ENCODE measurements at regions not wholly inside any gene's neighbourhood (a gene's known extent, or its start where the extent isn't known, plus 50 kb on each side); places are given as distances from the start of the nearest gene placed in this dataset.

DNA sequence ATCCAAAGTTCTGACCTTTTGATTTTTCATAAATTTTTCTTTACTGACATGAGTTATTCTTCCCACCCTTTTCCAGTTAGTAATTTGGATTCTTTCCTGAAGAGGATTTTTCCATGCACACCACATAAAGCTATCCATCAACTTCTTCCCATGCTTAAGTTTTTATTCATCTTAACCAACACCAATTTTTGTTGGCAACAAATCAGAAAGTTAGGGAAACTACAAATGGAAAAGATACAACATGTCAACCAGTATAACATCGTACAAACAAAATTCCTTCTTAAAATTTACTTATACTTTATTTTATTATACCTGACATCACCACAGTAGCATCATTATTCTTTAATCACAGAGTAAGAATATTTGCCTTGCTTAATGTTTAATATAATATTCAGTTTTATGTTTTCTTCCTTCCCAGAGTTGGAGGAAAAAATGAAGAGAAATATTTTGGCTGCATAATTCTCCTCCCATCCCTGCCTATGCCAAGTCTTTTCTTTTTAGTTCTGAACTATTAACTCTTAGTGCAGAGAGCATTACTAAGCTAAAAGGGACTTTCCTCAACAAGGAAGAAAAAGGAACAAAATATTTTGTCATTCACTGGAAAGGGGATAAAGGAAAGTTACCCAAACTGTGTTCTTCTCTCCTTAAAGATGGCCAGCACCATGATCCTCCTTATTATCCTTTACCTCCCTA is 67.5 kb upstream of the MEOX2 start:
- DNase-seq (ENCODE audit: low read depth in 2 of 2) = no peak

DNA sequence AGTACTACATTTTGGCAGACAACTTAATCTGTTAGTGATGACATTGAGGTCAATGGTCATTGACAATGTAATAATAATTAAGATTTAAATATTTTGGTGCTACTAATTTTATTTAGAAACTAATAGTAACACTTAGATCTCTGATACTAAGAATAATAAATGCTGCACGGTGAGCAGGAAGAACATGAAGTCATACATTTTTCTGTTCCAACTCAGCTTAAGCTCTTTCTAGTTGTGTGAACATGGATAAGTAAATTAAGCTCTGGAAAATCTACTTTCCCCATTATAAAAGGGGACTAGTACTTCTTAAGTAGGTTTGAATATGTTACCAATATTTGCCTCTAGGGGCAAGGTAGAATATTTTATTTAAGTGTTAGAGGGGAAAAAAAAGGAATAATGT is 65.9 kb upstream of the MEOX2 start:
- no peak for DNase-seq (ENCODE audit: low read depth in 2 of 2)

DNA sequence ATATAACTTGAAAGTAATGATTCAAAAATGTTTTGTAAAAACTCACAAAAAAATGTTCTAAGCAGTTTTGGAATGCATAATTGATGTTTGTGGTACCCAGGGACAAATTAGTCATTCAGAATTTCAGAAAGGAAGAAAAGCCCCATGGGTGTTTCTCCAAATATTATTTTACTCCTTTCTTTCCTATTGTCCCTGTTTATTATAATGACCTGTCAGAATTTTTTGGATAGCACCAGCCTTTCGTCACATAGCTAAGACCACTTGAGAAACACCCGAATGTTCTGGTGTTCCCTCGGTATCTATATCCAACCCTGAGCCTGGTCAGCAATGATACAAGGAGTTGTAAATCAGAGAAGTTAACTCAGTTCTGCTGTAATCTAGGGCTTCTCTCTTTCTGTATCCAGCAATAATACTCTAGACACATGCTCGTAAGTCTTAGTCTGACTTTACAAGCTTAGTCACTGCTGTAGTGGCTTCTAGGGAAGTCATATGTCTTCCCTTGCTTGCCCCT is 64.8 kb upstream of the MEOX2 start:
- no peak for DNase-seq (ENCODE audit: low read depth in 2 of 2)

DNA sequence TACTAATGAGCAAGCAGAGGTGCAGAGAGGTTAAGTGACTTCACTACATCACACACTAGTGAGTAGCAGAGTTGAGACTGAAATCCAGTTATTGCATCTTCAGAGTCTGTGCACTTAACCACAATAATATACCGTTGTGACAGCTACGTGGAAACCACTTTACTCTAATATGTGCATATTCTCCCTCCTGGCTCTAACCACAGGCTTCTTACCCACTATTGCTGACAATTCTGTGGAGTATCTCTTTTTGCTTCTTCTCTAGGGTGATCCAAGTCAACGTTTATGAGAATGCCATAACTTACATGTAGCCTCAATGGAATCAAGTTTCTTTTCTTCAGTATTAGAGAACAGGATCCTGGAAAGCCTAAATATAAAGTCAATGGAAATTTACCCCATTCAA is 64.2 kb upstream of the MEOX2 start:
- no peak for DNase-seq (ENCODE audit: low read depth in 2 of 2)

DNA sequence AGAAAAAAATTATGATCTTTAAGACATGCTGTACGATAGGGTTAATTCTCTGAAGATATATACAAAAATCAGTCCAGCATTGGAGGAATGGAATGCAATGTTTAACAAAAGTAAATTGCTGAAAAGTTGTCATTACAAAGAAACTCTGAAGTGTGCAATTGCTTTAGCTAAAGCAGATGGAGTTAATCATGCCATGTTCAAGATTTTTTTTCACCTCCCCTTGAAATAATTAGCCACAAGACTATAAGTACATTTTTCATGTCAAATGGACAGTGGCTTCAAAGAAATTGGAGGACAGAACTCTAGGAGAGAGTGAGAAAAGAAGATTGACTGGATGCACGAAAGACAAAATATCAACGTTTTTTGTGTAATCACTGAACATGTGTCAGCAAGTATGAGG is 63.1 kb upstream of the MEOX2 start:
- DNase-seq (ENCODE audit: low read depth in 2 of 2) = no peak

DNA sequence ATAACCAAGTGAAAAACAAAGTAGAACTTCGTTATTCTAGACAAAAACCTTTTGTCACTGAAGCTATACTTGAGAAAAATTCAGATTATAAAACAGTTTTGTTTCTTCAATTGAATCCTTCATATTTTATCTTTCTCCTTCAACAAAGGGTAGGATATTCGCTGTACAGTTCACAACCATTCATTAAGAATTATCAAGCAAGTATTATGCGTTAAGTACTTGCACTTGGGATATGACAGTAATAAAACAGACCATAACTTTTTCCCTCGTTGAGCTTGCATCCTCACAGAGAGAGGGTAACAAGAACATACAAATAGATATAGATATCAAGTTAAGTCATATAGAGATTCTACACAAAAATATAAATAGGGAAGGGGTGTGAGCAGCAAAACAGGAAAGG is 61.2 kb upstream of the MEOX2 start:
- DNase-seq (ENCODE audit: low read depth in 2 of 2) = no peak

DNA sequence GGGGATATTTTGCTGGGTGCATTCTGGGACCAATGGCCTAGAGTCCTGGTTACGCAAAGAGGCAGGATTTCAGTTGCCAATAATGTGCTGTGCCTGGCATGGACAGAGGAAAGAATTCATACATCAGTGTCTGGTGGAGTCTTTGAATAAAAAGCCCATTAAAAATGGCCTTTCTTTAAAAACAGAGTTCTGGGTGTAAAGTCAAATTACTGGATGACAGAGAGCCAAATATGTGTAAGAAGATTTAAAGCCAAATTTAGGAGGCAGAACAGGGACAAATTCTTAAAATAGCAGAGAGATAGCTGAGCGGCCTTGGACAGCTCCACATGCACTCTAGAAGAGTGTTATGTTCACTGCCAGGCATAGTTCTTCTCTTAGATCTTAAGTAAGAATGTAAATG is 60.8 kb upstream of the MEOX2 start:
- no peak for DNase-seq (ENCODE audit: low read depth in 2 of 2)

DNA sequence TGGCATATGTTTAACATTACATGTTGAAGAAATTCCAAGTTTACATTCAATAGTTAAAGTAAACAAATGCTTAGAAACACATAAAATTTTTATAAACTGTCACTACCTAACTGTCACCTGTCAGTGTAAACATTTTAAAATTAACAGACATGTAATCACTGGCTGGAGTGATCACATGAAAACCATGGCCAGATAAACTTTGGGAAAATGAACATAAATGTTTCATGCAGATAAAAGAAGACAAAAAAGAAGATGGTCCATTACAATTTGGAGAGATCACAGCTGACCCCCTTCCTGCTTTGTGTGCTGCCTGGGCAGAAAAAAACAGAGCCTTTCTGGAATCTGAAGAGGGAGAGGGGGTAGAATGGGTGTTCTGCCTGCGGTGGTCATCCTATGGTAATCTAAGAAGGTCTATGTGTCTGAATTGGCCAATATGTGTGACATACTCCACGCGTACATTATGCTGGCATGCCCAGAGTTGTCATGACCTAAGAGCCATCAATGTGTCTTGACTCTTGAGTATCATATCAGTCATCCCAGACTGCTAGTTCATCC is 57.5 kb upstream of the MEOX2 start:
- no peak for DNase-seq (ENCODE audit: low read depth in 2 of 2)

DNA sequence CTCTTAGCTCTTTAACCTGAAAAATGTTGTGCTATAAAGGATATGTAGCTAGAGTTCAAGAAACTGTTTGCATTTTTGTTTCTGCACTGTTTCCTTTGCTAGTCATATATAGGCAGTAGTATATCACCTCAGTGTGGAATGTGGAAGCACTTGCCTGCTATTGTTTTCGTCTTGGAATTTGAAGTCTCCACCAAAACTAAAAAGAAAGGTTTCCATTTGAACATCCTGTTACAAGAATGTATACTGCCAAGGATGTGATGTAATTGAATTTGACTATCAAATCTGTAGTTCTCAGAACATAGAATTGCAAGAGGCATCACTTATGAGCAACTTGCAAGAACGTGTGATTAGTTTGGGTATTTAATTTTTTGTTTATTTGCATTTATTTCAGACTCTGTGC is 51.1 kb upstream of the MEOX2 start:
- no peak for DNase-seq (ENCODE audit: low read depth in 2 of 2)

Measured in stimulated activated CD8-positive, alpha-beta memory T cell treated with anti-CD3 and anti-CD28 coated beads, Interleukin-2, amount 100 ng/mL, for 48 hours (primary cell).